Testis (tissue), 2 donors: ENCODE measurements at regions not wholly inside any gene's neighbourhood (a gene's known extent, or its start where the extent isn't known, plus 50 kb on each side); places are given as distances from the start of the nearest gene placed in this dataset.
"Not testable (repeated sequence)": the region's sequence is repeated elsewhere in the genome, so short reads cannot be mapped to it uniquely, and the experiment has no call there.

Experiments used
- DNase-seq: peaks from one replicate; pipeline ENCODE4 v3.0.0-alpha.2; 2019
- H3K27ac ChIP-seq, 2 donors: fragments of 200-600 bp; sonication (generic); one replicate each; pipeline ENCODE4 v1.5.1; 2019
- H3K27me3 ChIP-seq: fragments of 200-600 bp; sonication (generic); one replicate; pipeline ENCODE4 v1.5.1; 2019
- H3K36me3 ChIP-seq: fragments of 200-600 bp; sonication (generic); one replicate; pipeline ENCODE4 v1.5.1; 2017; ENCODE audit warnings: low read depth; ENCODE audit errors: missing control alignments
- H3K4me1 ChIP-seq: fragments of 200-600 bp; sonication (generic); one replicate; pipeline ENCODE4 v1.5.1; 2019
- H3K4me3 ChIP-seq, 2 donors: fragments of 200-600 bp; sonication (generic); one replicate each; pipeline ENCODE4 v1.5.1; 2017 to 2019
- H3K9me3 ChIP-seq: fragments of 200-600 bp; sonication (generic); one replicate; pipeline ENCODE4 v1.5.1; 2017
- CTCF ChIP-seq, 3 experiments: fragments of 450-650 bp in 2 of 3; fragments of 200-600 bp in 1 of 3; sonication (generic) in 1 of 3; IDR thresholded peaks; one replicate each; pipeline ENCODE4 v1.5.1; 2016 to 2019; ENCODE audit warnings: antibody characterized with exemption in 3 of 3, mild to moderate bottlenecking in 2 of 3, moderate library complexity in 1 of 3
- POLR2A ChIP-seq: fragments of 450-650 bp; IDR thresholded peaks from one replicate; pipeline ENCODE4 v1.6.1; 2017; ENCODE audit warnings: antibody characterized with exemption, mild to moderate bottlenecking, moderate library complexity
- WGBS, 2 donors: methylation state at CpG; one replicate each; pipeline ENCODE4 v1.1.5; 2018; 5-methylcytosine and 5-hydroxymethylcytosine counted together
- intact Hi-C: fragments of 100-400 bp; cut with DNase I; formaldehyde crosslinking; loops from one replicate; pipeline ENCODE4 v1.15.1; 2023; ENCODE audit warnings: low total_unique reads

- DNase-seq: no peak
- Histone ChIP-seq H3K27me3 (no peaks in the 10 kb centered on the region), H3K36me3 (no peaks in the 10 kb centered on the region), H3K9me3 (no peaks in the 10 kb centered on the region), H3K4me1 (no peaks in the 10 kb centered on the region), H3K4me3 (no peak overlapping the region), H3K27ac (no peak overlapping the region)
- TF ChIP-seq CTCF (IDR thresholded peaks at IDR 0.05) (no peak), POLR2A (no peak)
- 81% methylated on average over 6 of the region's 6 CpGs for WGBS, 2 donors
- intact Hi-C loops: no loop called here
These were observed 345.4 kb upstream of the C16orf82 start for GRCh38 chr16:26721290-26721689.

- H3K36me3 ChIP-seq, H3K4me1 ChIP-seq, H3K9me3 ChIP-seq, H3K27me3 ChIP-seq, DNase-seq, intact Hi-C loops, H3K27ac ChIP-seq, H3K4me3 ChIP-seq: not testable (repeated sequence)
- 87 to 95% methylated on average over 3 of the region's 3 CpGs for WGBS, 2 donors
These were observed 344.8 kb upstream of the C16orf82 start for GRCh38 chr16:26721957-26722356.

- H3K4me1 ChIP-seq: no peaks in the 10 kb centered on the region
- DNase-seq: no peak
- no peaks in the 10 kb centered on the region for H3K27me3 ChIP-seq
- no peak overlapping the region for H3K4me3 ChIP-seq
- H3K9me3 ChIP-seq: no peaks in the 10 kb centered on the region
- intact Hi-C loops: no loop called here
- no peak overlapping the region for H3K27ac ChIP-seq
- TF ChIP-seq CTCF (IDR thresholded peaks at IDR 0.05): no peak
- no peaks in the 10 kb centered on the region for H3K36me3 ChIP-seq
- 42 to 54% methylated on average over 8 of the region's 8 CpGs for WGBS, 2 donors
These were observed 342.5 kb upstream of the C16orf82 start for GRCh38 chr16:26724189-26724588.

- H3K27ac ChIP-seq: no peak overlapping the region
- no peaks in the 10 kb centered on the region for H3K9me3 ChIP-seq
- no peaks in the 10 kb centered on the region for H3K4me1 ChIP-seq
- no peak for TF ChIP-seq POLR2A
- TF ChIP-seq CTCF (IDR thresholded peaks at IDR 0.05): no peak
- WGBS, 2 donors: 40 to 41% methylated on average over 8 to 9 of the region's 9 CpGs
- H3K36me3 ChIP-seq: no peaks in the 10 kb centered on the region
- intact Hi-C loops: no loop called here
- H3K4me3 ChIP-seq: no peak overlapping the region
- DNase-seq: no peak
- H3K27me3 ChIP-seq: no peaks in the 10 kb centered on the region
These were observed 338.9 kb upstream of the C16orf82 start for GRCh38 chr16:26727848-26728247.

- no peak for DNase-seq
- no peak overlapping the region for H3K27ac ChIP-seq
- WGBS, 2 donors: 90 to 94% methylated on average over 2 of the region's 2 CpGs
- no peaks in the 10 kb centered on the region for H3K36me3 ChIP-seq
- TF ChIP-seq CTCF (IDR thresholded peaks at IDR 0.05) (no peak), POLR2A (no peak)
- intact Hi-C loops: no loop called here
- no peaks in the 10 kb centered on the region for H3K27me3 ChIP-seq
- no peaks in the 10 kb centered on the region for H3K4me1 ChIP-seq
- H3K9me3 ChIP-seq: no peaks in the 10 kb centered on the region
- H3K4me3 ChIP-seq: no peak overlapping the region
These were observed 336.7 kb upstream of the C16orf82 start for GRCh38 chr16:26729951-26730541.
